ENCODE measurements at regions not wholly inside any gene's neighbourhood (a gene's known extent, or its start where the extent isn't known, plus 50 kb on each side); places are given as distances from the start of the nearest gene placed in this dataset.
A peak's percentile ranks its signal among the peaks of the same experiment; 100 is the strongest.
"Not testable (repeated sequence)": the region's sequence is repeated elsewhere in the genome, so short reads cannot be mapped to it uniquely, and the experiment has no call there.

DNA sequence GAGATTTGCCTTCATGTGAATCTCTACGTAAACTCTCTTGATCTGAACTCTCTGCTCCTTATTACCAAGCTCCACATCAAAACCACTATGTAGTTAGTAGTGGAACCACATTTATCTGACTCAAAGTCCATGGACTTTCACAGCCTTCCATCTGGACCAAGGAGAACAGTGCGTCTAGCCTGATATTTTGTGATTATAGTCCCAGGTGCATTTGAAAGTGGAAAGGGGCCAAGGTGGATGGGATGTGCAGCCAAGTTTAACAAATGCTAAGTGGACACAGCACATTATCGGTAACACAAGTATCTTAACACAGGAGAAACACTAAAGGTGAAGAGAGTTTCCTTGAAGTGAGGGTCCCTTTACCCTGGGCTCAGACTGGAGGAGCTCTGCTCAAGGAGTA, 281.2 kb upstream of the SGK1 start:
- DNase-seq = no peak

DNA sequence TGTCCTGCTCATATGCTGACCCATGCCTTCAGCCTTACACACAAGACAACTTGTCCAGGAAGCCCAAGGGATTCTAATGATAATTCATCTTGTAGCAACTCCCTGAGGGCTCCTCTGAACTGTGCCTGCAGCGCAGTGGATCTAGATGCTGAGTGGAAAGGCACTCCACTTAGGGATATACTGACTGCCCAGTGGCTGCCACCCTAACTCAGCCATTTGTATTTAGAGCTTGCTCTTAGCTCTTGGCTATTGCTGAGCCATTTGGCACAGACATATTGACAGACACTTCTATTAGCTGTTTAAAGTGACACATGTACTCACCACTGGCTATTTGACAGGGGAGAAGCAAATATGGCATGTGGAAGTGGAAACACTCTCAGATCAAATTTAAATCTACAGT, 278.3 kb upstream of the SGK1 start:
- DNase-seq = no peak

DNA sequence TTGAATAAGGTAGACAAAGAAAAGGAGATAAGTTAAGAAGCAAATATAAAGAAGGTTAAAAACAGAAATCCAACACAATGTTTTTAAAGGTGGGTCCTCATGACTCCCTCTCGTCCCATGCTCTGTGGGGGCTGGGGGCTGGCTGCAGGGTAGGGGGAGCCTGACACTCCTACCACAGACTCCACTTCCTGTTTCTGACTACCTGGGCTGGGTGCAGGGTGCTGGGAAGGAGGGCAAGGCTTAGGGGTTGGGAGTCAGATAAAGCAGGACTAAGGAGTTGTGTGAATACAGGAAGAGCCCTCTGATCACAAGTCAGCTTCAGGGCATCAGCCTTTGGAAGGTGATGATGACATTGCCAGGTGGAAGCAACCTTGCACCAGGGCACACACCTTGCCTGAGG, 277.0 kb upstream of the SGK1 start:
- no peak for DNase-seq

DNA sequence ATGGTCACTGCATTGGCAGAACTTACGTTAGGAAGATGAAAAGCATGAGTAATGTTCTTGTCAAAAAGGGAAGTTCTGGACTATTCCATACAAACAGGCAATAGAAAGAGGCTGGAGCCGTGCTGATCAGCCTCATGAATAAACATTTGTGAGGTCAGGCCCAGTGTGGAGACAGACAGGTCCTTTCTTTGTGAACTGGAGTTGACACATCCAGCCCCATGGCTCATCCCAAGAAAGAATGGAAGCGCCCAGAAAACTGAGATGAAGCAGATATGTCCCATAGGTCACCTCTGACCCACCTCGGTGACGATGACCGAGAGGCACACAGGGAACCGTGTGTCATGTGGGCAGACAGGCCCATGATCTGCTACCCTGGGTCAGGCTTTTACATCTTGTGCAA, 276.0 kb upstream of the SGK1 start:
- no peak for DNase-seq

DNA sequence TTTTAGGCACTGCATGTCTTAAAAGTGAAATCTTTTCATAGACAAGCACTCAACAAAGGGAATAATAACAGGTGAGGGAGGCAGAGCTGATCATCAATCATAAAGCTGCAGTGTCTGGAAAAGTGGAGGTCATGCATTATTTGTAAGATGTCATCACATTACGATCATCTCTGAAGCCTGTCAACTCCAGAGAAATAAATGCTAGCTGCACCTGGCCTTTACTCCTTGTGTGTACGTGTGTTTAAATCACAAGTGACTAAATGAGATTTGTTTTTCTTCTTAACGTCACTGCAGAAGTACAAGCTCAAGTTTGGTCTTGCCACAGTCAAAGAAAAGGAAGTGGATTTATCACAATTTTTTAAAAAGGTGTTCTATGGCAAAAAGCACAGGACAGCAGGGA, 275.5 kb upstream of the SGK1 start:
- DNase-seq = no peak

DNA sequence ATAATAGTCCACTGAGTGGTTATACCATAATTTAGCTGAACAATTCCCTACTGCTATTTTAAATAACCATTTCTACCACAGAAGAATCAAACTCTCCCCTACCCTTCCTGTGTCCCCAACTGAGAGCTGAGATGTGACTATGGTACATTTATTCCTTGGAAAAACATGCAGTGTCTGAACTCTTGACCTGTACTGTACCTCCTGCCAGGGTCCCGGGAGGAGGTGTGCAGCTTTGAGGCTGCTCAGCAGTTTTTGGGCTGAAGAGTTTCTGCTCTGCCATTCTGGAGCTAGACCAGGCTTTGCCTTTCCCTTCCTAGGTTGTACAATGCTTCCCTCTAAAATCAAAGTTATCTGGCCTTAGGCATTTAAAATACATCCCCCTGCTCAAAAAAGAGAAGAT, 275.1 kb upstream of the SGK1 start:
- no peak for DNase-seq

DNA sequence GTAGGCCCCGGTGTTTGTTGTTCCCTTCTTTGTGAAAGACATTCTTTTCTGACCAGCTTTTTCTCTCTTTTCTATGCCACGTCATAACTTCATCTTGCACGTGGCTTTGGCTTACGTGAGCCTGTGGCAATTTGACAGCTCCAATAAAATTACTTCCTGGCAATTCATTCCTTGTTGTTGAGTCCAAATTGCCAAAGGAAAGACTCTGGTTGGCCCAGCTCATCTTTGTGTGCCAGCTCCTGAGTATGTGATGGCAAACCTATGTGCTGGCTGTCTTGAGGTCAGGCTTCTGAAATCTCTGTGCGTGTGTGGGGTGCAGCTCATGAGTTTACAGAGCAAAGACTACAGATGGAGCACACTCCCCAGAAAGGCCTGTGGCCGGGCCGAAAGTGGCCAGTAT, 272.5 kb upstream of the SGK1 start:
- DNase-seq = no peak

DNA sequence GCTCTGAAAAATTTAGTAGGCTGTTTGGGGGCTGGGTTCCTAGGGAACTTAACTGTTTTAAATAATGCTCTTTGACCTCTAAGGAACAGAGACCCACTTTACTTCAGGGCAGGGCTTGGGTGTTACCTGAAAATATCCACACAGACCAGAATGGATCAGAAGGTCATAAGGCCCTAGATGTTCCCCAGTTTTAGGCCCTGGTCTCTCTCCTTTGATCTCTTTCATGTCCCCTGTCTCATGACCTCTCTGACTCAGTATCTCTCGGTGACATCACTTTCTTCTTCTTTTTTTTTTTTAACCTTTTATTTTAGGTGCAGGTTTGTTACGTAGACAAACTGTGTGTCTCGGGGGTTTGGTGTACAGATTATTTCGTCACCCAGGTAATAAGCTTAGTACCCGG, 272.1 kb upstream of the SGK1 start:
- DNase-seq = no peak

DNA sequence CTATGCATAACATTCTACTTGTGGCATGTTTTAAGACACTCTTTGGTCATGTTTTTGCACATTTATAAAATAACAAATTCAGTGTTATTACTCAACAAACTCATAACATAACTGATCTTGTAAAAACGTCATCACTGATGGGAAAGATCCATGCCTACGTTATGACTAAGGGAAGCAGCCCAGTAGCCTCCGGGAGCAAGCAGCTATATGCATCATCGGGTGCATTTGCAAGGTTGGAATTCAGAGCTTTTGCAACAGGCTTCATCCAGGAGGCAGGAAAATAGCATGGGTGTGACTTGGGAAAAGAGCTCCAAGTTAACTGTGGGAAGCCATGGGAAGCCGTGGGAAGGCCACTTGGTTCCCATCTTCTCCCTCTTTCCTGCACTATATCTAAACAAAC, 271.6 kb upstream of the SGK1 start:
- DNase-seq = no peak

DNA sequence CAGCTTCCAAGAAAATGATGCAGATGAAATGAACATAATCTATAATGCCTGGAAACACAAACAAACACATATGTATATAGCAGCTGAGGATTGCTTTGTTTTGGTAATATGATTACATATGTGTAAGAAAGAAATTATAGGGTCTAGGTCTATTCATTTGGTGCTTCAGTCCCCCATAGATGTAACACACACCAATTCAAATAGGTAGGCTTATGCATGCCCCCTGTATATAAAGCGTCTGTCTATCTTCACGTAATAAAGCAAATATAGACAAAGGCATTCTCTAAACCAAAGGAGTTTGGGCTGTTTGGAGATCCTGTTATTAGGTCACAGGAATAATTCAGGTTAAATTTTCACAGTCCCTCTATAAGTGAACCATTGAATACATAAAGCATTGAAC, 270.4 kb upstream of the SGK1 start:
- no peak for DNase-seq

DNA sequence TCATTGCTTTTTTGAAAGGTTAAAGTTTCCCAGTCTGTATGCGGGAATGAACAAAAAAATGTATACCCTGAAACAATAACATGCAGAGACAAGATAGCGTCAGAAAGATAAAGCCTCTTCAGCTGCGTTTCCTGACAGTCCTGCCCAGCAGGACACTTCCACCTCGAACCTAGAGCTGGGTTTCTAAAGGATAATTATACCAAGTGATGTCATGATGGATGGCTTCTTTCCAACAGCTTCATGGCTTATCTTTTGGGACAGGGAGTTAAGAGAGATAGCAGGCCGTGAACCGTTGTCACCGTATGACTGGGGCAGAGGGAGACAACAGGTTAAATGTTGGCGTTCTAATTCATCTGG, 267.6 kb upstream of the SGK1 start:
- no peak for DNase-seq

DNA sequence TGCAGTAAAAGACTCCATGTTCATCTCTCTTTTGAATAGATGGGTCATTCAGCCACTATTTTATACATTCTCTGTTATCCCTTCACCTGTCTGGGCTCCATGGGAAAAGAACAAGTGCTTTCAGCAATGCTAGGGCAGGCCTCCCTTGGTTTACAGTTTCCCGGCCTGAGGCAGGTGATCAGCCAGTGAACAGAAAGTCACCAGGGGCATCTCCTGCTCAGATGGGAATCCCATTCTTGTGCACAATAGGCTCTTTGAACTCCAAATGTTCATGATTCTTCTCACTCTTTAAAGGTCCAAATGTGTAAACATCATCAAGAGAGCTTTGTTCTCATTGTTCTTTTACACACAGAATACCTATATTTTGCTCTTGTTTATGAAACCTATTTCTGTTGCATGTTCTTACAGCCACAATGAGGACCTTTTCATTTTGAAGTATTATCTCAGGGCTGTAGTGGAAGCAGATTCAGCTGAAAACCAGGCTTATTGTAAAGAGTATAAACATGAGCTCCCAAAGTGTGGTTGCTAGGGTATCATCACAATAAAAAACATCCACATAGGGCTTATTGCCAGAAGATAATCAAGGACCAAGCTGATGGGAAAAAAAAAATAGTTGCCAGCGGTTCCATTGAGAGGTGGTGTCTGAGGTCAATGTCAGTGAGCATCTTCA, 267.1 kb upstream of the SGK1 start:
- DNase-seq = no peak

DNA sequence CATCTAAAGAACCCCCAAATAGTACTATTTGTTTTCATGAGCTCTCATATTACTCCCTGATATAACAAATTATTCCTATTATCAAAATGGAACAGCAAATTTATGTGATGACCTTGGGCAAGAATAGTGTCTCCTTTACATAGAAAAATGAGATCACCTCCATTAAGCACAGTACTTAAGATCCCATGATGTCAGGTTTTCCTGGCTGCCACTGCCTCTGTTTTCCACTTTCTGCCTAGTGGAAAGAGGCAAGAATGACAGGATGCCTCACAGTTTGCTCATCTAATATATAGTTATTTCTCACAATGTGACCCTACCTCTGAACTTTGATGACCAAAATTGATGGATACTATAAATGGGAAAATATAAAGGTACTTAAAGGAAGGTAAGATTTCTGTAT, 260.1 kb upstream of the SGK1 start:
- no peak for DNase-seq

DNA sequence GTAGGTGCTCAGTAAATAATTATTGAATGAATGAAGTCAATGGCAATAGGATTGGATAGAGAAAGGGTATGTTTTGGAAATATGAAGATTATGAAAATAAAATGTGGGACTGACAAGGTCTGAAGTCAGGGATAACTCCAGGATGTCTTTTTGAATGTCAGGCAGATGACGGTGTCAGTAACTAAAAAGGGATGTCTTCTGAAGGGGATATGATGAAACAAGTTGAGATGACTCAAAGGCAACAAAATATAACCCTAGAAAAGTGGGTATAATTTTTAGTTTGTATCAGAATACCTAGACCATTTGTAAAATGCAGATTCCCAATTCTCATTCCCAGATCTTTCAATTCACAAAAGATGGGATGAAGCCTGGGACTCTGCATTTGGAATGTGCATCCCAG, 257.3 kb upstream of the SGK1 start:
- DNase-seq = no peak

DNA sequence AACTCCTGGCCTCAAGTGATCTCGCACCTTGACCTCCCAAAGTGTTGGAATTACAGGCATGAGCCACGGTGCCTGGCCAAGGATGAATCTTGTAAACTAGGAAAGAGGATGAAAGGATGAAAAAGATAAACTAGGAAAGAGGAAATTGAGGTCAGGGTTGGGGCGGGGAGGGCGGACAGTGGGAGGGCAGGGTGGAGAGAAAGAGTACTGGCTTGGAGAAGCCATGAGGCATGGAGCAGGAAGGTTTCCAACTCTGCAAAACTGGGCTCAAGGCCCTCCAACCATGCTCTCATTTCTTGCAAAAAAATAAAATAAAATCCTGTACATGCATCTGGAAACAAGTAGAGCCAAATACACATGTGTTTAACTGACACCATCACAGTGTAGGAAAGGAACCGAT, 256.6 kb upstream of the SGK1 start:
- no peak for DNase-seq

DNA sequence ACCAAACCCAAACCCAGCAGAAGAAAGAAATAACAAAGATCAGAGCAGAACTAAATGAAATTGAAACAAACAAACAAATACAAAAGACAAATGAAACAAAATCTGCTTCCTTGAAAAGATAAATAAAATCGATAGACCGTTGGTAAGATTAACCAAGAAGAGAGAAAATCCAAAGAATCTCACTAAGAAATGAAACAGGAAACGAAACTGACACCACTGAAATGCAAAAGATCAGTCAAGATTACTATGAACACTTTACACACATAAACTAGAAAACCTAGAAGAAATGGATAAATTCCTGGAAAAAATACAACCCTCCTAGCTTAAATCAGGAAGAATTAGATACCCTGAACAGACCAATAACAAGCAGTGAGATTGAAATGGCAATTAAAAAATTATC, 252.1 kb upstream of the SGK1 start:
- not testable (repeated sequence) for DNase-seq

DNA sequence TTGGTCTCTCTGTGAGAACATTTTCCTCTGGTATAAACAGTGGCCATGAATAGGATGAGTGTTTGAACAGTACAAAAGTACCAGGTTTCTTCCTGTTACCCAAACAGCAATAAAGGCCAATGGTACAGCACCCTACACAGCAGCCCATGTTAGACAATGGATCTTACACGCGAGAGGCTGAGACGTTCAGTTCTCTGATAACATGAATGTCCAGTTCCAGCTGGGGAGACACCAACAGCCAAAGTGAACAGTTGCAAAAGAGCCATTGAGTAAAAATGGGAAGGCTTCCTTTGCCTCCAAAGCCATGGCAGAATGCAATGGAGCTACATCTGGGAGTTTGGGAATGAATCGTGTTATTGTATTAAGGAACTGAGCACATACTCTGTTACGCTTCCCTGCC, 246.8 kb upstream of the SGK1 start:
- DNase-seq = peak; percentile 75

DNA sequence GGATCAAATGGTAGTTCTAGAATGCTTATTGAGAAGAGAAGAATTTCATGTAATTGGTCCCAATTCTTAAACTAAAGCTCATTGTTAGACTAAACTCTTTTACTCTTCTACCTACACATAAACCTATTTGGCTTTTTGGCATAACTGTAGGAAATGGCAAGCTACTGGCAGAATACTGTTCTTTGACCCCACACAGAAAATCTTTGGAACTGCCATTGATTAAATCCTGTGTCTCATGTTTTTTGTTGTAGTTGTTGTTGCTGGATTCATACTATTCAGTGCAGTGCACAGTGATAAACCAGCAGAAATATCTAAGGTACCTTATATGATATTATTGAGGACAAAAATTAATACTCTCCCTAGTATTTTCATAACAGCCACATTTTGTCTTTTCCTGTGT, 242.1 kb upstream of the SGK1 start:
- no peak for DNase-seq

DNA sequence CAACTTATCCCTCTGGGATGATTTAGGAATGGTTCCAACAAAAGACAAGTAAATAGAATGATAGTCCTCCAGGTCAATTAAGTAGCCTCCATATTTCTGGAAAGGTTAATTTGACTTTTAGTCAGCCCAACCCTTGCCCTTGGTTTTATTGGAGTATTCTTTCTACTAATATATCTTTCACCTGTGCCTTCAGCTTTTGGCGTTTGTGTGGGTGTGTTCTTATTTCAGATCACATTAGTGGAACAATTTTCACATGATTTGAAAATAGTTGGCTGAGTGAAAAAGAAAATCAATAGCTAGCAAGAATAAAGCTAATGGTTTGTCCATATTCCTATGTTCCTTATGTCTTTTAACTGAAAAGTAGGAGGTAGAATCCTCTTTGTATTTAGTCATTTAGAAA, 239.6 kb upstream of the SGK1 start:
- no peak for DNase-seq

DNA sequence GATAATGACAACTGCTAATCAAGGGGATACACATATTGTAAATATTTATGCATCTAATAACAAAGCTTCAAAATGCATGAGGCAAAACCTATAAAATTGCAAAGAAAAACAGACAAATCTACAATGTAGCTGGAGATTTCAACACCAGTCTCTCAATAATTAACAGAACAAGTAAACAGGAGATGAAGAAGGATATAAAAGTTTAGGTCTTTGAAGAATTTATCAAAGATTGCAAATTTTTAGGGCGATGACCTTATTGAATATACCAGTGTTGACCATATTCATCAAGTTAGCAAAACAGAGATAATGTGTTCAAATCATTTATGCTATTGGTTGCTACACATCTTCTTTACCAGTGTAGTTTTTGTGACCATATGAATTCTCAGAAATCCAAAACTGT, 237.8 kb upstream of the SGK1 start:
- no peak for DNase-seq

DNA sequence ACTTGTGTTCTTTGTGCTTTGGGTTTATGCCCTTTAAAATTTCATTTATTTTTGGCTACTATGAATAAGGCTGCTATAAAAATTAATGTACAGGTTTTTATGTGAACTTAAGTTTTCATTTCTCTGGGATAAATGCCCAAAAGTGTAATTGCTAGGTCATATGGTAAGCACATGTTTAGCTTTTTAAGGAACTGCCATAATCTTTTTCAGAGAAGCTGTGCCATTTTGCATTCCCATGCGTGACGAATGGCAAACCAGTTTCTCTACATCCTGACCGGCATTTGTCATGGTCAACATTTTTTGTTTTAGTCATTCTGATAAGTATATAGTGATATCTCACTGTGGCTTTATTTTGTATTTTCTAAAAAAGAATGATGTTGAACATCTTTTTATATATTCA, 236.0 kb upstream of the SGK1 start:
- no peak for DNase-seq

DNA sequence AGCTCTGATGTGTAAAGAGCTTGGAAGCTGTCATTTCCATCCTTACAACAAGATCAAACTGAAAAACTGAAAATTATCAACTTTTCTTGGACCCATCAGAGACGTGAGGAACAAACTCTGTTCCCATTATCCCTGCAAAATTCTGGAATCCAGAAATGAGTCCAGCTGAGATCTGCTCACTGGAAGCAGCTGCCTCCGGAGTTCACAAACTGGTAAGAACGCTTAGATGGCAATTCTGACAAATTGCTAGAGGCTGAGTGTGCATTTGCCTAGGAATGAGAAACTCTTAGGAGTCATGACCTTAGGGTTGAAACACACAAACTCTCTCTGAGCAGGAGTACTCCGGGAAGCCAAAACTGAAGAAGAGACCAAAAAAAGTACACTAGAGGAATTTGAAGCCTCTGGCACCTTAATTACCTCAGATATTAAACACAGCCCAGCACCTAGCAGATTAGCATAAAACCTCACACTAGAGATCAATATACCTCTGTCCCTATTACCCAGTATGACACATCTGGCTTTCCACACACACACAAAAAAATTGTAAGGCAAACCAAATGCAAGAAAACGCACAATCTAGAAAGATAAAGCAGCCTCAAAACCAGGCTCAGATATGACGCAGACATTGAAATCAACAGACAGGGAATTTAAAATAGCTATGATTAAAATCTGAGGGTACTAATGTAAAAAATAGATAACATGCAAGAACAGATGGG, 233.5 kb upstream of the SGK1 start:
- DNase-seq = no peak

DNA sequence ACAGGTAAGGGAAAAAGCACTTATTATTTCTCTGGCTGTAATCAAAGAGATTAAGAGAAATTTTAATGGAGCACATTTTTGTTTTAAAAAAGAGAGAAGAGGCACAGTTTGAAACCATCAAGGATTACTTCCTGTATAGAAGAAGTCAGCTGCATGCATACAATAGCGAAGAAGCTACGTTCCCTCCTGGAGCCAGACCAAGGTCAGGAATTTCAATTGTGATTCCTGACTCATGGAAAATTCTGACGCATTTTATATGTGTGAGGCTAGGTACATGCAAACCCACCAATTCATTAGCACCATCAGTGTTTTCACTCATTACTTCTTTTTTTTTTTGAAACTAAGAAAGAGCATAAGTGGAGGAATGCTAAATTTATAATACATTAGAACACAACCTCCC, 232.7 kb upstream of the SGK1 start:
- no peak for DNase-seq

DNA sequence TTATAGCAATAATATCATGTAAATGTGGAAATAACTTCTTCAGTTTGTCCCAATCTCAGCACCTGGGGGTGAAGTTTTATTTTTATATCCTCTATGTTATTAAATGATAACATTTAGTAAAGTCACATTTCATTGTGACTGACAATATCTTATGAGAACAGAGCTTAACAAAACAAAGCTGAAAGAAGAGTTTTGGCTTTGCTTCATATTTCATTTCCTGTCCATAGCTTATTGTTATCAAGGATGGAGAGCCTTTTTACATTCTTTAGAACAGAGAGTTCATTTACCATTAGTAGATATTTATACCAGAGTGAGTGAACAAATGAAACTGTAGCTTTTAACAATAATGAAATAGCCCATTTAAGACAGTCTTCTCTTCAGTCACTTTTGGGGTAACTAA, 231.9 kb upstream of the SGK1 start:
- DNase-seq = no peak

DNA sequence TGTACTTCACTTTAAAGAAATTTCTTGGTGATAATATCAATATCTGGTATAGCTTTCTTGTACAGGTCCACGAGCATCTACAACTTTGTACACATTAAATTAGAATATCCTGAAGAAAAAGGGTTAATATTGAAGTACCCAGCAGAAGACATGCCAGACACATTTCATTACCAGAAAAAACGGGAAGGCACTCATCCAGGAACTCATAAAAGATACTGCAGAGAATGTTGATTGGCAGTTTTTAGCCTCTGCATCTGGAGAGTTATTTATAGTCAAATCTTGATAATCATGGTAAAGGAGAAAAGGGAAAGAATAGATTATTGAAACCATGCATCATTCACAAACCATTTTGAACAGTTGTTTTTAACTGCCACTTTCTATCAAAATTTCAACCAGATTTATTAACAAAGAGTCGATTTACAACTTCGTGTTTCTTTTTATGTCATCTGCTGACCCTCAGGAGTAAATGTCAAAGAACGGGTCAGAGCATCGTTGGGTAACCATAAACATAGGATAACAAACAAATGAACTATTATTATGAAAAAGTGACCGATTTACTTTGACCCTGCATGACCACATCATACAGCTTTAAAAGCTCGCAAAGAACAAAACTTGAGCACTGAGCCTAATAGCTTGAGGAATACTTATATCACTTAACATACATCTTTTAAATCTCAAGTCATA, 229.2 kb upstream of the SGK1 start:
- DNase-seq = no peak

All from NCI-H2029 treated with DMSO at 0.1 percent for 48 hours (cell line).